ENCODE measurements at regions not wholly inside any gene's neighbourhood (a gene's known extent, or its start where the extent isn't known, plus 50 kb on each side); places are given as distances from the start of the nearest gene placed in this dataset.

DNA sequence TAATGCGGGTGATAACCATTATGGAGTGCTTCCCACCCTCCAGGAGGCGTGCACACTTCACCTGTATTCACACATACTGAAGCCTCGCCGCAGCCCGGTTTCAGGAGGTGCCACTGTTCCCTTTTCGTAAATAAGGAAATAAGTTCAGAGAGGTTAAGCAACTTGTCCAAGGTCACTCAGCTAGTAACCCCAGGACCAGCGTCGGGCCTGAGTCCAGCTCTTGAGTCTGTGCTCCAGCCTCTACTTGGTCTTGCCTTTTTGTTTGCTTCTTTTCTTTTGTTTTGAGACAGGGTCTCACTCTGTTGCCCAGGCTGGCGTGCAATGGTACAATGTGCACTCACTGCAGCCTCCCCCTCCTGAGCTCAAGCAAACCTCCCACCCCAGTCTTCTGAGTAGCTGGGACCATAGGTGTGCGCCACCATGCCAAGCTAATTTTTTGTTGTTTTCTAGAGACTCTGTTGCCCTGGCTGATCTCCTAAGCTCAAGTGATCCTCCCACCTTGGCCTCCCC lies 63.5 kb upstream of the CIBAR2 start:
- Histone ChIP-seq H3K36me3 (replicated peaks in 1 of 2; ENCODE audit: control insufficient read depth in 1 of 2, insufficient read depth in 2 of 2, low read length in 2 of 2) (no peaks in the 10 kb centered on the region), H4K20me1 (ENCODE audit: insufficient read depth, low read length) (peaks cover 28% of the 10 kb centered on the region; the same call in 1 of the 2 replicates), H3K27ac (ENCODE audit: extremely low read length, insufficient read depth, low read length) (no peak overlapping the region), H3K27me3 (ENCODE audit: control insufficient read depth in 1 of 2, insufficient read depth in 2 of 2, low read length in 2 of 2) (peaks cover 8 to 22% of the 10 kb centered on the region in 2 experiments; a peak in 4 of 5 replicates), H2AFZ (ENCODE audit: low read length) (no peak overlapping the region), H3K79me2 (ENCODE audit: insufficient read depth, low read length) (peaks cover 8% of the 10 kb centered on the region), H3K9ac (ENCODE audit: insufficient read depth, low read depth, low read length) (no peak overlapping the region), H3K4me3 (replicated peaks in 1 of 3; ENCODE audit: insufficient read depth in 1 of 3, low read depth in 2 of 3, low read length in 3 of 3) (no peak overlapping the region), H3K4me2 (ENCODE audit: low read depth, low read length) (no peak overlapping the region), H3K9me3 (ENCODE audit: low read length) (no peaks in the 10 kb centered on the region), H3K4me1 (ENCODE audit: insufficient read depth, low read length) (peaks cover 47% of the 10 kb centered on the region)
- in situ Hi-C loops (cut with HindIII; ENCODE audit: extremely low pct_ligation_motif_present, low pct_unique_long_range_greater_than_20kb), result no loop called here
- ChIA-PET CTCF (ENCODE audit: low intra/inter-chr PET ratio, low total read pairs) (no interaction called here), POLR2A (interaction anchor here (2.0 to 6.6 kb wide), 3 partner anchors 17 to 39 kb away, joined by 6 to 39 read pairs (median 34); no protein-coding TSS in a partner anchor)
- TF ChIP-seq ZNF83 (CRISPR knock-in tag; IDR thresholded peaks at IDR 0.05; ENCODE audit: borderline replicate concordance) (no peak), RFXANK (CRISPR knock-in tag; IDR thresholded peaks at IDR 0.05) (no peak), BHLHE40 (IDR thresholded peaks at IDR 0.05; ENCODE audit: low read length) (no peak), ELF1 (CRISPR knock-in tag; IDR thresholded peaks at IDR 0.05) (no peak), REL (CRISPR knock-in tag; conservative IDR thresholded peaks at IDR 0.05) (no peak)
- TF ChIP-seq, protein P1, sequence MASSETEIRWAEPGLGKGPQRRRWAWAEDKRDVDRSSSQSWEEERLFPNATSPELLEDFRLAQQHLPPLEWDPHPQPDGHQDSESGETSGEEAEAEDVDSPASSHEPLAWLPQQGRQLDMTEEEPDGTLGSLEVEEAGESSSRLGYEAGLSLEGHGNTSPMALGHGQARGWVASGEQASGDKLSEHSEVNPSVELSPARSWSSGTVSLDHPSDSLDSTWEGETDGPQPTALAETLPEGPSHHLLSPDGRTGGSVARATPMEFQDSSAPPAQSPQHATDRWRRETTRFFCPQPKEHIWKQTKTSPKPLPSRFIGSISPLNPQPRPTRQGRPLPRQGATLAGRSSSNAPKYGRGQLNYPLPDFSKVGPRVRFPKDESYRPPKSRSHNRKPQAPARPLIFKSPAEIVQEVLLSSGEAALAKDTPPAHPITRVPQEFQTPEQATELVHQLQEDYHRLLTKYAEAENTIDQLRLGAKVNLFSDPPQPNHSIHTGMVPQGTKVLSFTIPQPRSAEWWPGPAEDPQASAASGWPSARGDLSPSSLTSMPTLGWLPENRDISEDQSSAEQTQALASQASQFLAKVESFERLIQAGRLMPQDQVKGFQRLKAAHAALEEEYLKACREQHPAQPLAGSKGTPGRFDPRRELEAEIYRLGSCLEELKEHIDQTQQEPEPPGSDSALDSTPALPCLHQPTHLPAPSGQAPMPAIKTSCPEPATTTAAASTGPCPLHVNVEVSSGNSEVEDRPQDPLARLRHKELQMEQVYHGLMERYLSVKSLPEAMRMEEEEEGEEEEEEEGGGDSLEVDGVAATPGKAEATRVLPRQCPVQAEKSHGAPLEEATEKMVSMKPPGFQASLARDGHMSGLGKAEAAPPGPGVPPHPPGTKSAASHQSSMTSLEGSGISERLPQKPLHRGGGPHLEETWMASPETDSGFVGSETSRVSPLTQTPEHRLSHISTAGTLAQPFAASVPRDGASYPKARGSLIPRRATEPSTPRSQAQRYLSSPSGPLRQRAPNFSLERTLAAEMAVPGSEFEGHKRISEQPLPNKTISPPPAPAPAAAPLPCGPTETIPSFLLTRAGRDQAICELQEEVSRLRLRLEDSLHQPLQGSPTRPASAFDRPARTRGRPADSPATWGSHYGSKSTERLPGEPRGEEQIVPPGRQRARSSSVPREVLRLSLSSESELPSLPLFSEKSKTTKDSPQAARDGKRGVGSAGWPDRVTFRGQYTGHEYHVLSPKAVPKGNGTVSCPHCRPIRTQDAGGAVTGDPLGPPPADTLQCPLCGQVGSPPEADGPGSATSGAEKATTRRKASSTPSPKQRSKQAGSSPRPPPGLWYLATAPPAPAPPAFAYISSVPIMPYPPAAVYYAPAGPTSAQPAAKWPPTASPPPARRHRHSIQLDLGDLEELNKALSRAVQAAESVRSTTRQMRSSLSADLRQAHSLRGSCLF (CRISPR knock-in tag; IDR thresholded peaks at IDR 0.05; ENCODE audit: borderline replicate concordance), result no peak
- TF ChIP-seq, protein P2, sequence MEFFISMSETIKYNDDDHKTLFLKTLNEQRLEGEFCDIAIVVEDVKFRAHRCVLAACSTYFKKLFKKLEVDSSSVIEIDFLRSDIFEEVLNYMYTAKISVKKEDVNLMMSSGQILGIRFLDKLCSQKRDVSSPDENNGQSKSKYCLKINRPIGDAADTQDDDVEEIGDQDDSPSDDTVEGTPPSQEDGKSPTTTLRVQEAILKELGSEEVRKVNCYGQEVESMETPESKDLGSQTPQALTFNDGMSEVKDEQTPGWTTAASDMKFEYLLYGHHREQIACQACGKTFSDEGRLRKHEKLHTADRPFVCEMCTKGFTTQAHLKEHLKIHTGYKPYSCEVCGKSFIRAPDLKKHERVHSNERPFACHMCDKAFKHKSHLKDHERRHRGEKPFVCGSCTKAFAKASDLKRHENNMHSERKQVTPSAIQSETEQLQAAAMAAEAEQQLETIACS (CRISPR knock-in tag; IDR thresholded peaks at IDR 0.05), result no peak
- no TSS peak for BruUV-seq (replicated peaks)
- DNase-seq (ENCODE audit: low spot score) (no peak), ATAC-seq (no peak), FAIRE-seq (no peak)
- intact Hi-C loops (cut with micrococcal nuclease; ENCODE audit: unreplicated experiment), result no loop called here
- WGBS (ENCODE audit: low lambda C conversion rate), result 84% methylated on average over 10 of the region's 10 CpGs
